GM18520 (cell line): ENCODE measurements at regions not wholly inside any gene's neighbourhood (a gene's known extent, or its start where the extent isn't known, plus 50 kb on each side); places are given as distances from the start of the nearest gene placed in this dataset.
"Not testable (repeated sequence)": the region's sequence is repeated elsewhere in the genome, so short reads cannot be mapped to it uniquely, and the experiment has no call there.

Experiments
- ATAC-seq: cut with Tn5 transposase; IDR thresholded peaks from one replicate; pipeline ENCODE4 v1.9.1; 2021; ENCODE audit not compliant: unreplicated experiment

GRCh38 chr1:65527190-65527589 lies 106.7 kb downstream of the LEPR start:
- ATAC-seq, result no peak

- no peak for ATAC-seq
Measured at GRCh38 chr1:65527707-65528503, 107.4 kb downstream of the LEPR start.

GRCh38 chr1:65531972-65532570 lies 111.6 kb downstream of the LEPR start:
- no peak for ATAC-seq

DNA sequence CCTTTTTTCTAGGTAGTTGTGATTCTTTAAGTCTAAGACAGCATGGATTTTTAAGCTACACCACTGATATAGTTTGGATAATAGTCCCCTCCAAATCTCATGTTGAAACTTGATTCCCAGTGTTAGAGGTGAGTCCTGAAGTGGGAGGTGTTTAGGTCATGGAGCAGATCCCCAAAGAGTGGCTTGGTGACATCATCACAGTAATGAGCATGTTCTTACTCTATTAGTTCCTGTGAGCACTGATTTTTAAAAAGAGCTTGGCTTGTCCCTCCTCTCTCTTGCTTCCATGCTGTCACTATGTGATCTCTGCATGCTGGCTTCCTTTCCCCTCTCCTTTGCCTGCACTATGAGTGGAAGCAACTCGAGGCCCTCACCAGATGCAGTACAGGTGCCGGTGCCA lies 115.5 kb downstream of the LEPR start:
- ATAC-seq, result no peak

GRCh38 chr1:65538086-65538485 lies 117.6 kb downstream of the LEPR start:
- ATAC-seq, result no peak

- ATAC-seq, result no peak
Measured at GRCh38 chr1:65538664-65539063, 118.2 kb downstream of the LEPR start.

GRCh38 chr1:65539266-65540131 lies 119.0 kb downstream of the LEPR start:
- no peak for ATAC-seq

DNA sequence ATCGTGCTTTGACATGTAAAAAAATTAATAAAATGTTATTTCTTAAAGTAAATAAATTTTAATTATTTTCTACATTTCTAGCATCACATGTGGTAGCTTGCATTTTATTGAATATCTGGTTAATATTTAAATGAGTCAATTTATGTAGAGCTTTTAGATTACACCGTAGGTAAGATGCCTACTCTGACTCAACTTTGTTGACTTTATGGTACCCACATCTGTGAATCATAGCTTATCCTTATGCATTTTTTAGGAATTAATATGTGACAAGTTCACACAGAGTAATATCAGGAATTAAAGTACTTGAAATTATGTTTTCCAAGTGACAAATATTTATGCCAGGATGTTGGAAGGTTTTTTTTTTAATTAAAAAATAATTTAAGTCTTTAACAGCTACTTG lies 120.7 kb downstream of the LEPR start:
- no peak for ATAC-seq

GRCh38 chr1:65541865-65542264 lies 121.4 kb downstream of the LEPR start:
- no peak for ATAC-seq

DNA sequence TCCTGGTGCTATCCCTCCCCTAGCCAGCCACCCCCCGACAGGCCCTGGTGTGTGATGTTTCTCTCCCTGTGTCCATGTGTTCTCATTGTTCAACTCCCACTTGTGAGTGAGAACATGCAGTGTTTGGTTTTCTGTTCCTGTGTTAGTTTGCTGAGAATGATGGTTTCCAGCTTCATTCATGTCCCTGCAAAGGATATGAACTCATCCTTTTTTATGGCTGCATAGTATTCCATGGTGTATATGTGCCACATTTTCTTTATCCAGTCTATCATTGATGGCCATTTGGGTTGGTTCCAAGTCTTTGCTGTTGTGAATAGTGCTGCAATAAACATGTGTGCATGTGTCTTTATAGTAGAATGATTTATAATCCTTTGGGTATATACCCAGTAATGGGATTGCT lies 122.1 kb downstream of the LEPR start:
- not testable (repeated sequence) for ATAC-seq

DNA sequence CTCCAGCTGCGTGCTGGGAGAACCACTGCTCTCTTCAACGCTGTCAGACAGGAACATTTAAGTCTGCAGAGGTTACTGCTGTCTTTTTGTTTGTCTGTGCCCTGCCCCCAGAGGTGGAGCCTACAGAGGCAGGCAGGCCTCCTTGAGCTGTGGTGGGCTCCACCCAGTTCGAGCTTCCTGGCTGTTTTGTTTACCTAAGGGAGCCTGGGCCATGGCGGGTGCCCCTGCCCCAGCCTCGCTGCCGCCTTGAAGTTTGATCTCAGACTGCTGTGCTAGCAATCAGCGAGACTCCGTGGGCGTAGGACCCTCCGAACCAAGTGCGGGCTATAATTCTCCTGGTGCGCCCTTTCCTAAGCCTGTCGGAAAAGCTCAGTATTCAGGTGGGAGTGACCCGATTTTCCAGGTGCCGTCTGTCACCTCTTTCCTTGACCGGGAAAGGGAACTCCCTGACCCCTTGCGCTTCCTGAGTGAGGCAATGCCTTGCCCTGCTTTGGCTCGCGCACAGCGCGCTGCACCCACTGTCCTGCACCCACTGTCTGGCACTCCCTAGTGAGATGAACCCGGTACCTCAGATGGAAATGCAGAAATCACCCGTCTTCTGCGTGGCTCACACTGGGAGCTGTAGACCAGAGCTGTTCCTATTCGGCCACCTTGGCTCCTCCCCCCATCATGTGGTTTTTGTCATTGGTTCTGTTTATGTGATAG lies 130.0 kb downstream of the LEPR start:
- not testable (repeated sequence) for ATAC-seq

DNA sequence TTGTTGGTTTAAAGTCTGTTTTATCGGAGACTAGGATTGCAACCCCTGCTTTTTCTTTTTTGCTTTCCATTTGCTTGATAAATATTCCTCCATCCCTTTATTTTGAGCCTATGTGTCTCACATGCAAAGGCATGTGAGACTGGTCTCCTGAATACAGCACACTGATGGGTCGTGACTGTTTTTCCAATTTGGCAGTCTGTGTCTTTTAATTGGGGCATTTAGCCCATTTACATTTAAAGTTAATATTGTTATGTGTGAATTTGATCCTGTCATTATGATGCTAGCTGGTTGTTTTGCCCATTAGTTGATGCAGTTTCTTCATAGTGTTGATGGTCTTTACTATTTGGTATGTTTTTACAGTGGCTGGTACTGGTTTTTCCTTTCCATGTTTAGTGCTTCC lies 132.0 kb downstream of the LEPR start:
- ATAC-seq, result not testable (repeated sequence)

DNA sequence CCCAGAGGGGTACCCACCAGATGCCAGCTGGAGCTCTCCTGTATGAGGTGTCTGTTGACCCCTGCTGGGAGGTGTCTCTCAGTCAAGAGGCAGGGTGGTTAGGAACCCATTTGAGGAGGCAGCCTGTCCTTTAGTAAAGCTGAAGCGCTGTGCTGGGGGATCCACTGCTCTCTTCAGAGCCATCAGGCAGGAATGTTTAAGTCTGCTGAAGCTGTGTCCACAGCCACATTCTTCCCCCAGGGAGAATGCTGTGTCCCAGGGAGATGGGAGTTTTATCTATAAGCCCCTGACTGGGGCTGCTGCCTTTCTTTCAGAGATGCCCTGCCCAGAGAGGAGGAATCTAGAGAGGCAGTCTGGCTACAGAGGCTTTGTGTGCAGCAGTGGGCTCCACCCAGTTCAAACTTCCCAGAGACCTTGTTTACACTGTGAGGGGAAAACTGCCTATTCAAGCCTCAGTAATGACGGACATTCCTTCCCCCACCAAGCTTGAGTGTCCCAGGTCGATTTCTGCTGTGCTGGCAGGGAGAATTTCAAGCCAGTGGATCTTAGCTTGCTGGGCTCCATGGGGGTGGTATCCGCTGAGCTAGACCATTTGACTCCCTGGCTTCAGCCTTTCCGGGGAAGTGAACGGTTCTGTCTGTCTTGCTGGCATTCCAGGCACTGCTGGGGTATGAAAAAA lies 133.8 kb downstream of the LEPR start:
- not testable (repeated sequence) for ATAC-seq

DNA sequence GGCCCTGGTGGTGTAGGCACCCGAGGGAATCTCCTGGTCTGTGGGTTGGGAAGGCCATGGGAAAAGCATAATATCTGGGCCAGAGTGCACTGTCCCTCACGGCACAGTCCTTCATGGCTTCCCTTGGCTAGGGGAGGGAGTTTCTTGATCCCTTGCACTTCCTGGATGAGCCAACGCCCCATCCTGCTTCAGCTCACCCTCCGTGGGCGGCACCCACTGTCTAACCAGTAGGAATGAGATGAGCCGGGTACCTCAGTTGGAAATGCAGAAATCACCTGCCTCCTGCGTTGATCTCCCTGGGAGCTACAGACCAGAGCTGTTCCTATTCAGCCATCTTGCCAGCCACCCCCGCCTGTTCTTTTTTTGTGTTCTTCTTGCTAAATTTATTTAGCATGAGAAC lies 134.4 kb downstream of the LEPR start:
- ATAC-seq, result no peak

- ATAC-seq, result no peak
Measured at GRCh38 chr1:65558215-65558614, 137.7 kb downstream of the LEPR start.

DNA sequence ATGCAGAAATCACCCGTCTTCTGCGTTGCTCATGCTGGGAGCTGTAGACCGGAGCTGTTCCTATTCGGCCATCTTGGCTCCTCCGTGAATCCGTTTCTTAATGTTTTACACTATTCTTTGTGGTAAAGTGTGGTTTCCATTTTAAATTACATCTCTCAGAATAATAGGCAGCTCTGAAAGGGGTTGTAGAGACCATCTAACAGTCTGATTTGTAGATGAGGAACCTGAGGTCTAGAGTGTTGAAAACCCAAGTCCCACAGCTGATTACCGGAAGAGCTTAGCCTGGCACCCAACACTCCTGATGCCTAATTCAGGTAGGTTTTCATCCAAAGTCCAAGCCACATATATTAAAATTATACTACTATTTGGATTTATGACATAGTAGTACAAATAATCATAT lies 144.0 kb downstream of the LEPR start:
- ATAC-seq, result no peak

DNA sequence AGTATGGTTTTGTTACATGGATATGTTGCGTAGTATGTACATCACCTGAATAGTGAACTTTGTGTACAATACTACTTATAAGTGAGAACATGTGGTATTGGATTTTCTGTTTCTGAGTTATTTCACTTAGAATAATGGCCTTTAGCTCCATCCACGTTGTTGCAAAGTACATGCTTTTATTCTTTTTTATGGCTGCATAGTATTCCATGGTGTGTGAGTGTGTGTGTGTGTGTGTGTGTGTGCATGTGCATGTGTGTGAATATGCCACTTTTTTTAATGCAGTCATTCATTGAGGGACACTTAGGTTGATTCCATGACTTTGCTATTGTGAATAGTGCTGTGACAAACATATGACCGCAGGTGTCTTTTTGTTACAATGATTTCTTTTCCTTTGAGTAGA lies 147.8 kb downstream of the LEPR start:
- ATAC-seq, result no peak

GRCh38 chr1:65572701-65573421 lies 152.4 kb downstream of the LEPR start:
- ATAC-seq, result no peak

DNA sequence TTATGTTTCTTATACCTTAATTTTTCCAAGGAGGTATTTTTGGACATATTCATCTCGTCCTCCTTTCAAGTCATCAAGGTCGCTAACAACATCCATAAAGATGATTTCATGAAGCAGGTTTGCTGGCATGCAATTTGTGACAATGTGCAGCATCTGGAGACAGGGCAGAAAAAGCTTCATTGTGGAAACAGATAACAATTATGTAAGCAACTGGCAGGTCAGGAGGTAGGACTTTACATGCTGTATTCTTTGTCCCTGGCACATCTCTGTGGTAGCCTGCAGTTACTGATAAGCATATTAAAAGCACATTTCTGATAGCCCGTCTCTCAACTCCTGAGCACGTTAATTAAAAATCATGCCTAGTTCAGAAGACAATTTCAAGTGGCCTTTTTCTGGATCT lies 156.8 kb downstream of the LEPR start:
- no peak for ATAC-seq

DNA sequence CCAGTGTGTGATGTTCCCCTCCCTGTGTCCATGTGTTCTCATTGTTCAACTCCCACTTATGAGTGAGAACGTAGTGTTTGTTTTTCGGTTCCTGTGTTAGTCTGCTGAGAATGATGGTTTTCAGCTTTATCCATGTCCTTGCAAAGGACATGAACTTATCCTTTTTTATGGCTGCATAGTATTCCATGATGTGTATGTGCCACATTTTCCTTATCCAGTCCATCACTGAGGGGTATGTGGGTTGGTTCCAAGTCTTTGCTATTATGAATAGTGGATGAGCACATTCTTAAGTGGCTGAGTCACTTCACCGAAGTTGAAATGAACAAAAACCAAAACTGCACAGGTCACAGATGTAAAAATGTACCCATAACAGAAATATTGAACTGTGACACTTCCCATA lies 157.5 kb downstream of the LEPR start:
- not testable (repeated sequence) for ATAC-seq
